Superior temporal gyrus (tissue), 1 donor: ENCODE measurements at regions not wholly inside any gene's neighbourhood (a gene's known extent, or its start where the extent isn't known, plus 50 kb on each side); places are given as distances from the start of the nearest gene placed in this dataset.

Experiments used
- DNase-seq: peaks from one replicate; pipeline ENCODE4 v3.0.0-alpha.2; 2016; ENCODE audit errors: extremely low spot score

DNA sequence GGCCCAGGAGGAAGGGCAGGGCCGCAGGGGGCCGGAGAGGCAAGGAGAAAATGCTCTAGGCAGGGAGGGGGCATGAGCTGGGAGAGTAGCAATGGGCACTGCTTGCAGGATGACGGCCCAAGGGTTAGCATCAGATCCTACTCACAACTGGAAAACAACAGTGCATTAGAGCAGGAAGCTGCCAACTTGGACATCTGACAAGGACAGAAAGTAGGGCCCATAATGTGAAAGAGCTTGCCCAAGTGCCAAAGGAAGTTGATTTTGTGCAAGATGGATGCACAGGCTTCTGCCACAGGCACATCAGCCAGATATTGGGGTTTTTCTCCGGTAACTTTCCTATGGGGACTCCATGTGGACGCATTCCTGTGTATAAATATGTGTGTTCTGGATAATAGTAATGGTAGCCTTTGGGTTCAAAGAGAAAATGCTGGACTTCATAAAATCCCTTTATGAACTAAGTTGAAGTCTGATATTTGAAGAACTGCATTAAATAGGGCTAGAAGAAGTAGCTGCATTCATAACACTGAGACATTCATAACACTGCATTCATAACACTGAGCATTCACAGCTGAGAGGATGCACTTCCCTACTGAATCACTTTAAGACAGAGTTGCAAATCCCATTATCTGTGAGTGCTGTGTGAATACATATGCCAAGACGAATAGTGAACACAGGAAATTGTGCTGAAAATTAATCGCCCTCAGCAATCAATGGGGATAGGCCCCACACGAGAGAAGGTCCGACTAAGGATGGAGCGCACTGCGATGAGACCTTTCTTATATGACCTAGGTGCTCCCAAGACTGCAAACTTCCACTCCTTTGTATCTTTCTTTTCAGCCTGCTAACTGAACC lies 235.6 kb upstream of the PRDM1 start:
- no peak for DNase-seq

DNA sequence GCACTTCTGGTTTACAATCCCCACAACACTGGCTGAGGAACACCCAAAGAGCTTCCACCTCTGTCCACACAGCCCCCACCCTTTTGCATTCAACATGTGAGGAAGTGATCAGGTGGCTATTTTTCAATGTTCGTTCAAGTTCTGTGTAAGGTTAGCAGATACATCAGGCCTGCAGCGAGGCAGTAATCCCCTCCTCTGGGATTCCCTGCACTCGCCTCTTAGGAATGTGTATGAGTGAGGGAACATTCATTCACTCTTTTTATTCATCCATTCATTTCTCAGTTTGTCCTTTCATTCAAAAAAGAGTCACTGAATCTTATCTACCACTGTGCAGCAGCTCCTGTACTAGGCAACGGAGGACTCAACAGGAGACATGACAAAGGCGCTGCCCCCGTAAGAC lies 236.4 kb upstream of the PRDM1 start:
- DNase-seq, result no peak

DNA sequence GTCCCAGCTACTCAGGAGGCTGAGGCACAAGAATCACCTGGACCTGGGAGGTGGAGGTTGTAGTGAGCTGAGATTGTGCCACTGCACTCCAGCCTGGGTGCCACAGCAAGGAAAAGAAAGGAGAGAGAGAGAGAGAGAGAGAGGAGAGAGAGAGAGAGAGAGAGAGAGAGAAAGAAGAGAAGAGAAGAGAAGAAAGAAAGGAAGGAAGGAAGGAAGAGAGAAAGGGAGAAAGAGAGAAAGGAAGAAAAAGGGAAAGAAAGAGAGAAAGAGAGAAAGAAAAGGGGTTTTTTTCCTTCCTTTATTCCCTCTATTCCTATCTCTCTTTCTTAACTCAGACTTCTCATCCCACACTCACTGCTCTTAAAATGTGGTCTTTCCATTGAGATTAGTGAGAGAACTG lies 238.7 kb upstream of the PRDM1 start:
- no peak for DNase-seq

DNA sequence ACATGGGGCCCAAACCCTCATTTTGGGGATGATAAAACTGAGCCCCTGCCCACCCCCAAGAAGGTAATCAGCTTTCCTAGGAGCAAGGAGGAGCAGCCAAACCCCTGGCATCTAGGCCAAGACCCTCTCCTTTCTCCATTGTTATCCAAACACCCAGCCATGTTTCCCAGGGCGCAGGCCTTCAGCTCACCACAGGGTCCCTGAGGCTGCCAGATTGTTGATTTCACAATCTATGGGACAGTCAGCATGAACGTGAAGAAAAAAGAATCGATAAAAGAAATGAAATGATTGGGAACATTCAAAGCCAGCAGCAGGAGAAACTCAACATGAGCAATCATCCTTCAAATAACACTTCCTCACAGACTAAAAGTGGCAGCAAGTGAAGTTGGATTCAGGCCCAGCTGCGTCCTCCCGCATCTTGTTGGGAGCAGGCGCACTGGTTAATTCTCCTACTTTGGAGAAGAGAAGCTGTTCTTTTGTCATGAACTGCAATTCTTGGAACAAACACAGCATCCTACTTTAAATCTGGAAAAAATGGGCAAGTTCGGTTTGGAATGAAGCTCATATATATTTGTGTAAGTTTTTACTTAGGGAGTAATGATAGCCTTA lies 241.8 kb upstream of the PRDM1 start:
- peak; percentile 76 for DNase-seq

DNA sequence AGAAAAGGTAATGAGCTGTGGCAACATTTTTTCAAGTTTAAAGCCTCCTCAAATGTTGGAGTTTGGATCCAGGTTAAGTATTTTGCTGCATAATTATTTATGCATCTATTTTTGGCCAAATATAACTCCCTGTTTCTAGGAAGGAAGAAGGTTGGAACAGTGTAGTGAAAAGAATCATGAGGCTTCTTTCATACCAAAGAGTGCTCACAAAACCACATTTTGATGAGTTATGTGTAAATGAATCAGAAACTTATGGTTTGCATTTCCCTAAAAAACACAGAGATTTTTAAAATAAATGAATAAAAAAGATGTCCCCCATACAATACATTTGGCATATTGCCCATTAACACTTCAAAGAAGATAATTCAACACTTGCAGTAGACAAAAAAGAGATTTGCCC lies 246.9 kb upstream of the PRDM1 start:
- no peak for DNase-seq

DNA sequence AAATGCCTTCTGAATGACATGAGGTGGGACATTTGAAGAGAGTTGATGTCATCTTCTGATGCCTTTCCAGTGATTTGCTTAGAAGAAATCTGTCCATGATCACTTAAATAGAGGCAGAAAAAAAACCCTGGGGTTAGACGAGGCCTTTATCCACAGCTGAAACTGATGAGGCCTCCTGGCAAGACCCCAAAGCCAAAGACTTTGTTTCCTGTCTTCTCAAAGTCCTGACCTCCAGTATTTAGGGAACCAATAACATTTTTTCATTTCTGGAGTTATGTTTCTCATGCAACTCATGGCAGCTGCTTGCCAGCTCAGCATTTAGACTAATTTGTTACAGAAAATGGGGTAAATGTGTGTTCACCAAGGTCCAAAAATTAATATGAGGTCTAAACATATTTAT lies 248.0 kb upstream of the PRDM1 start:
- DNase-seq, result no peak

DNA sequence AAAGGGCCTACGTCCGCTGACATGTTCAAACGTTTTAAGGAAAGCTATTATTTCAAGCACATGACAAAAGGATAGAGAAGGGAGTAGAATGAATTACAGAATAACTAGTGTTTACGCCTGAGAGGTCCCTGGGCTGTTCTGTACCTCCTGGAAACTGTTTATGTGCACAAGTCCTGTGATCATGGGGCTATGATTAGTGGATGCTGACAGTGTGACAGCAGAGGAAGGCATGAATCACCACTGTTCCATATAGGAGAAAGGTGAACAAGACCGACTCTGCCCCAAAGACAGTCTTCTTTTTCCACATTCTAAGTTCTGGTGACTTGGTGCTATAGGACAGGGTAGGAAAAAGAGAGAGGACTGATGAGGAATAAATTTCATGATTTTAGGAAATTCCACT lies 249.2 kb upstream of the PRDM1 start:
- no peak for DNase-seq

DNA sequence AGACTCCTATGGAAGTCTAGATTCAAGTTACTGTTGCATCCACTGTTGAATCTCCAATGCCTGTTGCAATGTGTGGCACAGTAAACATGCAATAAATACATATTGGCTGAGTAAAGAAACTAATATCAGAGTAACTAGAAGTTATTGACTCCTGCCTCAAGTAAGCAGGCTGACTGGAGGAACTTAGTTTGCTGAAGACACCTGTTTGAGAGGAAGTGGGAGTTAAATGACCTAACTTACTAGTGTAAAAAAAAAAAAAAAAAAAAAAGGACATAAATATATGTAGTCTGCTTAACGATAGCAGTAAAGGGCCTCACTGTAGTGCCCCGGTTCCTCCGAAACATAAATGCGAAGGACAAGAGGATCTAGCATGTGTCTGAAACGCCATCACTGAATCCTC lies 249.8 kb upstream of the PRDM1 start:
- DNase-seq, result no peak

DNA sequence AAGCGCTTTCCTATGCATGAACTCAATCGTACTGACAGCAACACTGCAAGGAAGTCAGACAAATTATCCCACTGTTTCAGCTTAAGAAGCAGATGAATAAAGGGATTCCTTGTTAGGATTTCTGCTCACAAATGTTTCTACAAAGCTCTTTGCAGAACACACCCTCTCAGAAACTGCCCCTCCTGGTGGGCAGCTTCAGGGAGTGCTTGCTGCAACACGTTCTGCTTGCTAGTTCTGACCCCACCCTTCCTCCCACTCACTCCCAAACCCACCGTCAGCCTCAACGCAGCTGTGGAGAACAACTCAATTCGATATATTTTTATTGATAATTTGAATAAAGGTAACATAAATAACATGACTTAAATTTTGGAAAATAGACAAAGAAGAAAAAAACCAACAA lies 250.8 kb upstream of the PRDM1 start:
- no peak for DNase-seq

DNA sequence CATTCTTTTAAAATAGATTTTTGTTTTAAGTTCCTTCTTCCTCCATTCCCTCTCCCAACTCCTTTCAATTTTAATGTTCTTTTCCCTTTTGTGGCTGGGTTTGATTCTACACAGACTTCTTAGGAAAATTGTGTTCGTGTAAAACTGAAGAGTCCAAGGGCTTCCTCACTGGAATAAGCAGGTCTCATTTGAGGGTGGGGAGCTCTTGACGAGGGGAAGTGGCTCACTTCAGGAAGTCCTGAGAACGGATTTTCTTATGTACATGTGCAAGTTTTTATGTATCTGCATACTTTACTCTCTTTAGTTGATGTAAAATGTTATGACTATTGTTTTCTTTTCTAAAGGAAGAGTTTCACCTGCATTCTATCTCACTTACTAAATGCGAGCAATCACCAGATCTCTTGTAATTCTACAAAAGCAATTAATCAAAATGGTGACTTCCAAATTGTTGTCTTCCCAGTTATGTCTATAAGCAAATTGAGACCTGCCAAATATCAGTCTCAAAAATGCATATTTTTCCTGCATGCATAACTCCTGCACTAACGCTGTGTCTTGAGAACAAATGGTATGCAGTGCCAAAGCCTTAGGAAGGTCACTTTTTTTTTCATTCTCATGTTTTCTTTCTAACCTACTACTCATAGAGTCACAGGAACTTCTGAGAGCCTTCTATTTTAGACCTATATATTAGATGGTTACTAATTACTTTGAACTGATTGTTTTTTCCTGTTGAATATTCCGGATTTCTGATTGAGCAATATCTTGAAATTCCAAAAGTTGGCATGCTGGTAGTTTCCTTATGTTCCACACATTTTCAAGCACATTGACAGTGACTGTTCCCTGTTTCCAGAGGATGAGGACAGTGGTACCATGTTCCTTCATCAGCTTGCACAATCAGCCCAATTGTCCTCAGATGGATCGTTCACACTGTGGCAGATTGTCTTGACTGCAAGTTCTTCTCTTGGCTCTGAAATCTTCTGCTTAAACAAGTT lies 251.9 kb upstream of the PRDM1 start:
- DNase-seq, result no peak

DNA sequence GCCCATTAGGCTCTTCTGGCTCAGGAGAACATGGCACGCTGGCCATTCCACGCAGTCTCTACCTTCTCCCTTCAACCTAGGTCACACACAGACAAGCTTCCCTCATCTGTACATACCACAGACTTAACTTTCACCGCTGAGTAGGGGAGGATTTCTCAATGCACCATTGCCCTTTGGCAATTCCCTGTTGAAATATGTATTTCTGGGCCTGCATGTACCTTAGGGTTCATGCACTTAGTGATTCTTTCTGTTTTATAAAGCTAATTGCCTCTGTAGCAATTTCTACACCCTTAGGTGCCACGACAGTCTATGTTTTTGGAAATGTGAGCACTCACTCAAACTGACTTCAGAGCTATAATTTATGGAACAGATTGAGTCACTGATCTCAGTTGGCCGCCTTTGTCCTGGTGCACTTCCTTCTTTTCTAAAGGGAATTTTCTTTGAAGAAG lies 253.8 kb upstream of the PRDM1 start:
- DNase-seq, result no peak

DNA sequence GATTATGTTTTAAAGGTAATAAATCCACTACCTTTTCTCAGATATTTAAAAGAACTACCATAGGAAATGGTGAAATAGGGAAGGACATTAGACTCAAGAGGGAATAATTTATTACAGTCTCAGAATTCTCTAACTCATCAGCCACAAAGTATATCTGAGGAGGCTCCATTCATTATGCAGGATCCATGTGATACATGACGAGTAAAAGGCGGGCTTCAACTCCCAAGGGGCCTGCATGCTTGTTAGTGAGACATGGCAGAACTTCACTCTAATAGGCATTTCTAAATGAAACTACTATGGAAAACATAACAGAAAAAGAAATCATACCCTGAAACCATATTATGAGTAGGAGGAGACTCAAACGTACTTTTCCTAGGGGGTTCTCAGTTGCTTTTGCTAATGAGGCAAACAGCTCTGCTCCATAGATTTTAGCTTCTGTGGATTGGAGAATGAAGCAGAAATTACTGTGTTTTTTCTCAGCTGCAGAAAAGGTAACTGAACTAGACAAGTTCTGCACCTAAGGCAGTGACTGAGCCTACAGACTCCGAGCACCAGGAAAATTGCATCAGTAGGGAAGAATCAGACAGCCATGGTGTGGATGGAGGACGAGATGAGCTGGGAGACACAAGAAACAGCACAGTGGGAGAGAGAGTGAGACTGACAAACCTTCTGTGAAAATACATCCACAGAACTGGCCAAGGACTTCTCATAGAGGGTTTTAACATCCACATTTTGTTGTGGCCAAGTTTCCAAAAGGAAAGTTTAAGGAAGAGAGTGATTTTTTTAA lies 254.6 kb upstream of the PRDM1 start:
- no peak for DNase-seq

DNA sequence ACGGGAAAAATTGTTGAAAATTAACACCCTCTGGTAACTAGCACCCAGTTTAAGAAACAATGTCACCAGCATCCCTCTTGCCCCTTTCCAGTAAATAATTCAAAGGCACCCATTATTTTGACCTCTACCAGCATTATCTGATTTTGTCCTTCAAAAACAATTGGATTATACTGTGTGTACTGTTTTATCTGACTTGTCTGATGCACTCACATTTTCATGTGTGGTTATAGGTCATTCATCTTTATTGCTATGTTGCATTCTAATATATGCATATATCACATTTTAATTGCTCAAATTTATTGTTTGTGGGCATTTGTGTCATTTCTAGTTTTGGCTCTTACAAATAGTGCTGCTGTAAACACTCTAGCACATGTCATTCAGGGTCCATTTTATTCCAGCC lies 260.9 kb upstream of the PRDM1 start:
- DNase-seq, result no peak

DNA sequence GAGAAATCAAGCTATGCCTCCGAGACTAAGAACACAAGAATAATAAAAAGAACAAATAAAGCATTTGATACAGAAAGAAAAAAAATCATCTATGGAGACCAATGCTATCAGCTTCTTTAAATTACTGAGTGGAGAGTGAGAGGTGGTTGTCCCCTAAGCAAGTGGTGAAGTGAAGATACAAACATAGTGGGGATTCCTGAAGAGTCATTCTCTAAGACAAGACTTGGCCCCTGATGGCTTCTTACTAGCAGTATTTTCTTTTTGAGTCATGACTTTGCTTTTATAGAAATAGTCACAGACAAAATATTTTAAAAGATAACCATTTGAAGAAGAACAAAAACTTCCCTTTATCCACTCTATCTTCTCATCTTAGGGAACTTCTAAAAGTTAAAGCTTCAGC lies 261.4 kb upstream of the PRDM1 start:
- DNase-seq, result no peak

DNA sequence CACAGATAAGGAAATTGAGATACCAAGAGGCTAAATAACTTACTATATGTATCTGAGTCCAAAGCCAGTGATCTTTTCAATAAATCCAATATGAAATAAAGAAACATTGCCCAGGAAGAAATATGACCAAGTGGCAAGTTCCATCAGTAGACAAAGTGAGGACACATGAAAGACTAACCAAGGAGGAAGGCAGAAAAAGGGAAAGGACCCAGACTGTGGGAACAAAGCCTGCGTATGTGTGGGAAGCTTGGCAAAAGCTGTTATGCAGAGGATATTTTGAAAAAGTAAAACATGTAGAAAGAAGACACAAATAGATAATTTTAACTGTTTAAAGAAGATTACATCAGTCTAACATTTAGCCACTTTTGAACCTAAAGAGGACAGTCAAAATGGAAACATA lies 264.4 kb upstream of the PRDM1 start:
- DNase-seq, result no peak

DNA sequence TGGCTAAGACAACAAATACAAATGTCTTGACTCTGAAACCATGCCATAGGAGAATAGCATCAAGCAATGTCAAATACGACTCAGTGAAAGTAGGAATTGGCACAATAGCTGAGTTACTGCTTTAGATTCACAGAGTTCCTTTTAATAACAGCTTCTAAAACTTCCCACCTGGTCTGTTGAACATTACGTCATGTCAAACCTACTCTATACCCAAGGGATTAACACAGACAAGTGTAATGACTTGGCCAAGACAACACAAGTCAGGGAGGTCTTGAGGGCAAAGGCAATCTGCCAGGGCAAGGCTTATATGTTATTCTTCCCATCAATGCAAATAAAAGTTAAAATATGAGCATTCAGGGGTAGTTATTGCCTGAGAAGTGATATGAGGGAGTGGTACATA lies 265.1 kb upstream of the PRDM1 start:
- no peak for DNase-seq

DNA sequence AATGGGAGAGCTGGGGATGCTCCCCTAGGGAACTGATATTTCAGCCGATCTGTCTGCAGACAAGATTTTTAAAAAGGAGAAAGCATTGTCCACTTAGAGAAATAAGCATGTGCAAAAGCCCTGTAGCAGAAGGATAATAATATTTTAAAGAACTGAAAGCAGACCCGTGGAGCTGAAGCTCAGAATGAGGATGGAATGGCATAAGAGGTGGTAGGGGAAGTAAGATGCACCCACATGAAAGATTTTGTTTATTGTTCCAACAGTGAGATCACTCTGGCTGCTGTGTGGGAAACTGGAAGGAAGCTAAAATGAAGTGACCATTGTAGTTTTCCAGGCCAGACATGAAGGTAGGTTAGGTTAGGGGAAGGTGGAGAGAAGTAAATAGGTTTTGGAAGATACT lies 266.4 kb upstream of the PRDM1 start:
- no peak for DNase-seq

DNA sequence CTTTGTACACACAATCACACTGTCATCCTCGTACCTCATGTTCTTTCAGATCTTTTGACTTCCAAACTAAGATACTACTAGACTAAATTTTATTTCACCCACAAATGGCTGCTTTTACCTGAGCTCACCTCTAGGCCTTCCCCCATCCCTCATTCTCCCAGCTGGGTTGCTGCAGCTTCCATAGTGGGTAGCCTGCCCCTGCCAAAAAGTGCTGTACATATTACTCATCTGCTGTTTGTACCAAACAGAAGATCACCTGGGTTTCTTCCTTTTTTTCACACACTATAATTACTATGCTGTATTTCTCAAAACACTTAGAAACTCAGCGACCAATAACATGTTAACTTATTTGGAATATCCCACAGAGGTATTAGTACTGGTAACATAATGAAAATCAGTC lies 267.6 kb upstream of the PRDM1 start:
- DNase-seq, result no peak

DNA sequence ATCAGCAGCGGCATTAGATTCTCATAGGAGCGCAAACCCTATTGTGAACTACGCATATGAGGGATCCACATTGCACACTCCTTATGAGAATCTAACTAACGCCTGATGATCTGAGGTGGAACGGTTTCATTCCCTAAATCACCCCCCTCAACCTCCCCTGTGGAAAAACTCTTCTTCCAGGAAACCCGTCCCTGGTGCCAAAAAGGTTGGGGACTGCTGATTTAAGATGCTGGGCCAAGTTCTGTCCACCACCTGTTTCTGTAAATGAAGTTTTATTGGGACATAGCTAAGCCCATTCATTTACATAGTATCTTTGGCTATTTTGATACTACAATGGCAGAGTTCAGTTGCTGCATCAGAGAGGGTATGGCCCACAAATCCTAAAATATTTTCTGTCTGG lies 268.2 kb upstream of the PRDM1 start:
- DNase-seq, result no peak

DNA sequence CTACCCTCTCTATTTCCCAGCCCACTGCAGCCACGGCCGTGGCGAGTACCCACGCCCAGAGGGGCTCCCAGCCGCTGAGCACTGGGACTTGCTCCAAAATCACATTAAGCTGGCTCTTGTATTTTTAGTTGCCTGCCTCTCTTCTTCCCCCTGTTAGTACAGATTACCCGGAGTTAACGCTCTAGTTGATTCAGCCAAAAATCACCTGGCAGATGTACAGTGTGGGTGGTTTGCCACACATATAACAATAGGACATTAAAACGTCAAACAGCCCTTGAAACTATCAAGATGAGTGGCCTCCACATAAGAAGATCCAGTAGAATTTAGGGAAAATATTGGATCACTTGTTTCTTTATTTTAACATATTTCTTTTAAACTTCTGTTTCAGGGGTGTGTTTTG lies 268.8 kb upstream of the PRDM1 start:
- DNase-seq, result no peak

DNA sequence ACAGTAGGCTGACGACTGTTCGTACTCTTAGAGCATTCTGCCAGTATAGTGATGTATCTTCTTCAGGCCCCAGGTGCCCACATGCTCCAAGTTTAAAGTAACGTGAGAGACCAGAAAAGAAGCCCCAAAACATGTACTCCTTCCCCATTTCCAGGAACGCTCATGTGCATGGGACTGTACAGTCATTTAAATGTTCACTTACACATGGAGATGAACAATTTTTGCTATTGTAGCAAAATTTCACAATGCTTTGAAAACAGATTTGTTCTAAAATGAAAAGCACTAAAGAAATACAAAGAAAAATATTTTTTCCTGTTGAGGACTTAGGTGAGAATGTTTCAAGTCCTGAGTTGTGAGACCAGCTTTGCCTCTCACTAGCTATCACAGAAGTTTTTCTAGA lies 269.3 kb upstream of the PRDM1 start:
- DNase-seq, result no peak
